ENCODE measurements at regions not wholly inside any gene's neighbourhood (a gene's known extent, or its start where the extent isn't known, plus 50 kb on each side); places are given as distances from the start of the nearest gene placed in this dataset.

GRCh38 chr17:77618731-77619130, 339.8 kb upstream of the TNRC6C start:
- TF ChIP-seq, protein P1, sequence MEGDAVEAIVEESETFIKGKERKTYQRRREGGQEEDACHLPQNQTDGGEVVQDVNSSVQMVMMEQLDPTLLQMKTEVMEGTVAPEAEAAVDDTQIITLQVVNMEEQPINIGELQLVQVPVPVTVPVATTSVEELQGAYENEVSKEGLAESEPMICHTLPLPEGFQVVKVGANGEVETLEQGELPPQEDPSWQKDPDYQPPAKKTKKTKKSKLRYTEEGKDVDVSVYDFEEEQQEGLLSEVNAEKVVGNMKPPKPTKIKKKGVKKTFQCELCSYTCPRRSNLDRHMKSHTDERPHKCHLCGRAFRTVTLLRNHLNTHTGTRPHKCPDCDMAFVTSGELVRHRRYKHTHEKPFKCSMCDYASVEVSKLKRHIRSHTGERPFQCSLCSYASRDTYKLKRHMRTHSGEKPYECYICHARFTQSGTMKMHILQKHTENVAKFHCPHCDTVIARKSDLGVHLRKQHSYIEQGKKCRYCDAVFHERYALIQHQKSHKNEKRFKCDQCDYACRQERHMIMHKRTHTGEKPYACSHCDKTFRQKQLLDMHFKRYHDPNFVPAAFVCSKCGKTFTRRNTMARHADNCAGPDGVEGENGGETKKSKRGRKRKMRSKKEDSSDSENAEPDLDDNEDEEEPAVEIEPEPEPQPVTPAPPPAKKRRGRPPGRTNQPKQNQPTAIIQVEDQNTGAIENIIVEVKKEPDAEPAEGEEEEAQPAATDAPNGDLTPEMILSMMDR (IDR thresholded peaks at IDR 0.05), result no peak
- no peak for TF ChIP-seq ZFX (IDR thresholded peaks at IDR 0.05; ENCODE audit: borderline replicate concordance)

Data from 22Rv1 (cell line).